ENCODE measurements at regions not wholly inside any gene's neighbourhood (a gene's known extent, or its start where the extent isn't known, plus 50 kb on each side); places are given as distances from the start of the nearest gene placed in this dataset.

GRCh38 chr18:78304192-78305164 is 675.1 kb upstream of the SALL3 start:
- no peak for TF ChIP-seq CTCF (IDR thresholded peaks at IDR 0.05; ENCODE audit: low read depth, low read length)
- no peak overlapping the region for H3K4me3 ChIP-seq (ENCODE audit: low read depth, low read length)

DNA sequence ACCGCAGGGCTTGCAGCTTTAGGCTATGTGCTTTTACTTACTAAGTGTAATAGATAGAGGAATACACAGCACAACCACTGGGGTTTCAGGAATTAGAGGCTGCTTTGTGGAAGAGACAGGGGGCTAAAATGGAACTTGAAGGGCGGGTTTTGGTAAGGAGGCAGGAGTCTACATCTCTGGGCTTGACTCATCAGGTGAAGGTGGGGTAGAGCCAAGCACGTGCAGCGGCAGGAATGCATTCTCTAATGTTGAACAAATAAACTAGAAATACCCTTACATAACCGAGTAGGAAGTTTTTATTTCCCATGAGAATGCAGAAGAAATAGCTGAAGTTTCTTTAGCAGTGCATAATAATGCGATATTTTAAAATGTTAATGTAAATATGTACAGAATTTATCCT is 673.8 kb upstream of the SALL3 start:
- H3K4me3 ChIP-seq (ENCODE audit: low read depth, low read length), result no peak overlapping the region
- no peak for TF ChIP-seq CTCF (IDR thresholded peaks at IDR 0.05; ENCODE audit: low read depth, low read length)

- TF ChIP-seq CTCF (IDR thresholded peaks at IDR 0.05; ENCODE audit: low read depth, low read length), result no peak
- H3K4me3 ChIP-seq (ENCODE audit: low read depth, low read length), result no peak overlapping the region
Observed at GRCh38 chr18:78309307-78309706, 670.3 kb upstream of the SALL3 start.

GRCh38 chr18:78309924-78310323 is 669.7 kb upstream of the SALL3 start:
- TF ChIP-seq CTCF (IDR thresholded peaks at IDR 0.05; ENCODE audit: low read depth, low read length), result no peak
- no peak overlapping the region for H3K4me3 ChIP-seq (ENCODE audit: low read depth, low read length)

DNA sequence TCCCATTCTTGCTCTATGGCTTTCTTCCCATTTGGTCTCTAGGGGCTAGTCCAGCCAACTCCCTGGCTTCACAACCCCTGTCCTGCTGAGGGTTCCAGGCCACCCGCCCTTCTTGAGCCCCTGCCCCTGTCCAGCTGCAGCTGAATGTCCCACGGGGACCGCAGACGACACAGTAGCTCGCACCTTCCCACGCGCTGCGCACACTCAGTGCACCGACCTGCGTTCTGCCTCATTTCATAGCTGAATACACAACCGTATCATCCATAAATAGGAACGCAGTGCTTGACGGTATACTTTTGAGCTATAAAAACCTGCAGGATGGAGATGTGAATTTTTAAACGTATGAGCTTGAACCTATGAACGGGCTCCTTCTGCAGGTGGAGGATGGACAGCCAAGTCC is 660.4 kb upstream of the SALL3 start:
- no peak overlapping the region for H3K4me3 ChIP-seq (ENCODE audit: low read depth, low read length)
- no peak for TF ChIP-seq CTCF (IDR thresholded peaks at IDR 0.05; ENCODE audit: low read depth, low read length)

- no peak for TF ChIP-seq CTCF (IDR thresholded peaks at IDR 0.05; ENCODE audit: low read depth, low read length)
- no peak overlapping the region for H3K4me3 ChIP-seq (ENCODE audit: low read depth, low read length)
Observed at GRCh38 chr18:78319961-78320360, 659.7 kb upstream of the SALL3 start.

GRCh38 chr18:78321402-78321801 is 658.2 kb upstream of the SALL3 start:
- no peak overlapping the region for H3K4me3 ChIP-seq (ENCODE audit: low read depth, low read length)
- TF ChIP-seq CTCF (IDR thresholded peaks at IDR 0.05; ENCODE audit: low read depth, low read length), result no peak
